Calu3 (cell line): ENCODE measurements at regions not wholly inside any gene's neighbourhood (a gene's known extent, or its start where the extent isn't known, plus 50 kb on each side); places are given as distances from the start of the nearest gene placed in this dataset.

Experiments used
- BruUV-seq: library from RNA; stranded (reverse); fragments of 400-500 nt; replicated peaks from 2 replicates; lab custom pipeline; 2021; lab: Mats Ljungman, UMichigan
- CTCF ChIA-PET: fragments of 300-600 bp; sonication (Branson Sonifier 250); formaldehyde crosslinking; loops from one replicate; lab custom pipeline; 2022; ENCODE audit warnings: antibody characterized with exemption; lab: Charles Lee
- DNase-seq: peaks from one replicate; pipeline ENCODE4 v3.0.0; 2022
- H3K27ac Mint-ChIP-seq: one replicate; pipeline ENCODE4 v1.8.0; 2022; ENCODE audit warnings: mixed read lengths; ENCODE audit not compliant: unreplicated experiment
- H3K27me3 Mint-ChIP-seq: one replicate; pipeline ENCODE4 v1.8.0; 2022; ENCODE audit warnings: mixed read lengths; ENCODE audit not compliant: unreplicated experiment
- H3K36me3 Mint-ChIP-seq: one replicate; pipeline ENCODE4 v1.8.0; 2022; ENCODE audit warnings: mild to moderate bottlenecking, moderate library complexity, mixed read lengths; ENCODE audit not compliant: insufficient read depth, unreplicated experiment
- H3K4me1 Mint-ChIP-seq: one replicate; pipeline ENCODE4 v1.8.0; 2022; ENCODE audit warnings: mild to moderate bottlenecking, low read depth, mixed read lengths; ENCODE audit not compliant: unreplicated experiment
- H3K4me3 Mint-ChIP-seq: one replicate; pipeline ENCODE4 v1.8.0; 2022; ENCODE audit warnings: mild to moderate bottlenecking, low read depth, moderate library complexity, mixed read lengths; ENCODE audit not compliant: unreplicated experiment
- H3K9me3 Mint-ChIP-seq: one replicate; pipeline ENCODE4 v1.8.0; 2022; ENCODE audit warnings: low read depth, mixed read lengths; ENCODE audit not compliant: unreplicated experiment
- CTCF ChIP-seq: fragments of 200-600 bp; IDR thresholded peaks from one replicate; pipeline ENCODE4 v1.8.0; 2022; ENCODE audit warnings: antibody characterized with exemption; ENCODE audit not compliant: unreplicated experiment
- intact Hi-C: fragments of 100-400 bp; cut with micrococcal nuclease; formaldehyde crosslinking; loops from one replicate; pipeline ENCODE4 v1.10.0; 2022; ENCODE audit not compliant: unreplicated experiment

GRCh38 chr16:86879268-86879667 is 300.9 kb downstream of the FOXL1 start:
- no peak overlapping the region for H3K27ac Mint-ChIP-seq
- no TSS peak for BruUV-seq
- no peaks in the 10 kb centered on the region for H3K9me3 Mint-ChIP-seq
- CTCF ChIA-PET, result no interaction called here
- no peaks in the 10 kb centered on the region for H3K36me3 Mint-ChIP-seq
- DNase-seq, result no peak
- intact Hi-C loops, result loop anchor here (5.0 kb wide), 1 partner anchor 302 kb away; the partner anchor contains the start of gene FOXL1
- H3K27me3 Mint-ChIP-seq, result peaks cover 88% of the 10 kb centered on the region
- H3K4me1 Mint-ChIP-seq, result peaks cover 12% of the 10 kb centered on the region
- no peak overlapping the region for H3K4me3 Mint-ChIP-seq
- TF ChIP-seq CTCF, result no peak

DNA sequence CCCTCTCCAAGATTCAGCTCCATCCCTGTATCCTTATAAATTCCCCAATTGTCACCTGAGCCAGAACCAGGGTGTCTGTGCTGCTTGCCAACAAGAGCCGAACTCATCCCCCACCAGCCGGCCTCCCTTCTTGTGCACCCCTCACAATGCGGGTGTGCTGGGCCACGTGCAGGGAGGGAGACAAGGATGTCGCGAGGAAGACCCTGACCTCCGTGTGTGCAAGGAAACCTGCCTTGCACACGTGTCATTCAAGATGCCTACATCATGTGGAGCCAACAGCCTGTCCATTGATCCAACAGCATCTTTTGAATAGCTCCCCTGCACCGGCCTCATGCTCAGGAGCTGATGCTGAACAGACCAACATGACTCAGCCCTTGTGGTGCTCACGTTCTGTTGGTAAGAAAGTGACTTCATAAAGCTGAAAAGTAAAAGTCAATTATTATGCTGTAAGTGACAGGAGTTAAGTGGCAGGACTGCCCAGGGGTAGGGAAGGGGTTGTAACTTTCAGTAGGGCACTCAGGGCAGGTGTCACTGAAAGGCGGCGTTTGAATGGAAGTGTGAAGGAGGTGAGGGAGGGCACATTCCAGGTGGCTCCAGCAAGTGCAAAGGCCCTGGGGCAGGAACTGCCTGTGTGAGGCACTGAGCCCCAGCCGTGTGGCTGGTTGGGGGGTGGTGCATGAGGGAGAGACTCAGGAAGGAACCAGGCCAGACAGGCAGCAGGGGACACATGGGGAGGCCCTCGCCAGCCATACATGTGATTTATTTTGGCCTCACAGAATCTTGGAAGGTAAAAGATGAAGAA is 302.2 kb downstream of the FOXL1 start:
- Mint-ChIP-seq H3K36me3 (no peaks in the 10 kb centered on the region), H3K27ac (no peak overlapping the region), H3K27me3 (peaks cover 97% of the 10 kb centered on the region), H3K4me3 (no peak overlapping the region), H3K4me1 (peaks cover 12% of the 10 kb centered on the region), H3K9me3 (no peaks in the 10 kb centered on the region)
- intact Hi-C loops, result loop anchor here (10.0 kb wide), 1 partner anchor 184 kb away; no protein-coding TSS in a partner anchor
- no TSS peak for BruUV-seq
- no peak for DNase-seq
- CTCF ChIA-PET, result interaction anchor here (0.7 kb wide), 1 partner anchor 34 kb away, joined by 3 read pairs; no protein-coding TSS in a partner anchor
- TF ChIP-seq CTCF, result no peak

DNA sequence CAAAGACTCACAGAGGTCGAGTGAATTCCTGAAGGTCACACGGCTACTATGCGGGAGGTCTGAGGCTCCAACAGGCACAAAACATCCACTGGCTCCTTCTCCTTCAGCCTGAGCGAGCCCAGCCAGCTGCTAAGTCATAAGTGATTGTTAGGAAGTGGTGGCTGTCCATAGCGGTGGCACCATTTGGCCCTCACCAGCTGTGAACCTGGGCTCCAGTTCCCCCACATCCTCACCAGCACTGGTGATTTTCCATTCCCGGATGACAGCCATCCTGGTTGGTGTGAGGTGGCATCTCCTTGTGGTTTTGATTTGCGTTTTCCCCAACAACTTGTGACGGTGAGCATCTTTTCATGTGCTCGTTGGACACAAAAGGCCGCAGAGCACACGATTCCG is 302.8 kb downstream of the FOXL1 start:
- intact Hi-C loops, result loop anchor here (10.0 kb wide), 1 partner anchor 184 kb away; no protein-coding TSS in a partner anchor
- Mint-ChIP-seq H3K27ac (no peak overlapping the region), H3K4me3 (no peak overlapping the region), H3K27me3 (peaks cover 97% of the 10 kb centered on the region), H3K9me3 (no peaks in the 10 kb centered on the region), H3K4me1 (peaks cover 12% of the 10 kb centered on the region), H3K36me3 (no peaks in the 10 kb centered on the region)
- BruUV-seq, result no TSS peak
- DNase-seq, result no peak
- CTCF ChIA-PET, result interaction anchor here (0.7 kb wide), 1 partner anchor 34 kb away, joined by 3 read pairs; no protein-coding TSS in a partner anchor
- TF ChIP-seq CTCF, result no peak

GRCh38 chr16:86881861-86882273 is 303.5 kb downstream of the FOXL1 start:
- CTCF ChIA-PET, result no interaction called here
- Mint-ChIP-seq H3K27ac (no peak overlapping the region), H3K36me3 (no peaks in the 10 kb centered on the region), H3K4me3 (no peak overlapping the region), H3K4me1 (peaks cover 12% of the 10 kb centered on the region), H3K27me3 (peaks cover 97% of the 10 kb centered on the region), H3K9me3 (no peaks in the 10 kb centered on the region)
- DNase-seq, result no peak
- intact Hi-C loops, result loop anchor here (10.0 kb wide), 1 partner anchor 183 kb away; no protein-coding TSS in a partner anchor
- no peak for TF ChIP-seq CTCF
- BruUV-seq, result no TSS peak
